ENCODE measurements at regions not wholly inside any gene's neighbourhood (a gene's known extent, or its start where the extent isn't known, plus 50 kb on each side); places are given as distances from the start of the nearest gene placed in this dataset.
A peak's percentile ranks its signal among the peaks of the same experiment; 100 is the strongest.

DNA sequence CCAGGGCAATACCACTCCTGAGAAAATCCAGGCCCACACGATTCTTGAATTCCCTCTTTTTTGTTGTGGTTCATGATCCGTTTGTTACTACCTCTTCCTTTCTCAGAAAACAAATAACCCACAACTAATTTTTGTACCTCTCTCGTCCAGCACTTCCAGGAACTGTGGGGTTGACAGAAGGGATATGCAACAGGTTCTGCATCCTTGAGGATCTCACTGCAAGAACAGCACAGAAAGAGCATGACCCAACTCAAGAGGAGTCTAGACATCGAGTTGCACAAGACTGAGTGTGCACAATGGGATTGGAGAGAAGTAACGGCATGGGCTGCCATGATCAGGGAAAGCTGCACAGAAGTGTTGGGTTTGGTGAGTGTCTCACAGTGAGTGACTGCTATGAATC, 533.3 kb downstream of the SOX2 start:
- no peaks in the 10 kb centered on the region for H3K9me3 ChIP-seq (ENCODE audit: insufficient read depth, low read depth)
- H3K27ac ChIP-seq, result no peak overlapping the region
- H3F3A ChIP-seq (ENCODE audit: insufficient read depth, low read depth), result no peaks in the 10 kb centered on the region
- no peaks in the 10 kb centered on the region for H3K79me2 ChIP-seq (ENCODE audit: low read depth)
- H3K4me3 ChIP-seq, result no peak overlapping the region
- no peaks in the 10 kb centered on the region for H3K27me3 ChIP-seq (ENCODE audit: insufficient read depth, low read depth)
- ChIA-PET CTCF (no interaction called here), POLR2A (ENCODE audit: unreplicated experiment) (no interaction called here)
- intact Hi-C loops (cut with micrococcal nuclease; ENCODE audit: unreplicated experiment), result no loop called here
- no TSS peak for BruUV-seq (replicated peaks)
- no peaks in the 10 kb centered on the region for H3K36me3 ChIP-seq (ENCODE audit: low read depth)
- no peak for TF ChIP-seq EZH2 (IDR thresholded peaks at IDR 0.05; ENCODE audit: low read depth)
- TF ChIP-seq, protein P1, sequence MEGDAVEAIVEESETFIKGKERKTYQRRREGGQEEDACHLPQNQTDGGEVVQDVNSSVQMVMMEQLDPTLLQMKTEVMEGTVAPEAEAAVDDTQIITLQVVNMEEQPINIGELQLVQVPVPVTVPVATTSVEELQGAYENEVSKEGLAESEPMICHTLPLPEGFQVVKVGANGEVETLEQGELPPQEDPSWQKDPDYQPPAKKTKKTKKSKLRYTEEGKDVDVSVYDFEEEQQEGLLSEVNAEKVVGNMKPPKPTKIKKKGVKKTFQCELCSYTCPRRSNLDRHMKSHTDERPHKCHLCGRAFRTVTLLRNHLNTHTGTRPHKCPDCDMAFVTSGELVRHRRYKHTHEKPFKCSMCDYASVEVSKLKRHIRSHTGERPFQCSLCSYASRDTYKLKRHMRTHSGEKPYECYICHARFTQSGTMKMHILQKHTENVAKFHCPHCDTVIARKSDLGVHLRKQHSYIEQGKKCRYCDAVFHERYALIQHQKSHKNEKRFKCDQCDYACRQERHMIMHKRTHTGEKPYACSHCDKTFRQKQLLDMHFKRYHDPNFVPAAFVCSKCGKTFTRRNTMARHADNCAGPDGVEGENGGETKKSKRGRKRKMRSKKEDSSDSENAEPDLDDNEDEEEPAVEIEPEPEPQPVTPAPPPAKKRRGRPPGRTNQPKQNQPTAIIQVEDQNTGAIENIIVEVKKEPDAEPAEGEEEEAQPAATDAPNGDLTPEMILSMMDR (conservative IDR thresholded peaks at IDR 0.05), result no peak
- peak in 1 of 2 experiments; percentile 18 for DNase-seq
- no peaks in the 10 kb centered on the region for H3K4me1 ChIP-seq (replicated peaks; ENCODE audit: insufficient read depth)
- no peaks in the 10 kb centered on the region for H3K9me2 ChIP-seq (ENCODE audit: insufficient read depth)
- no peak overlapping the region for H3K4me2 ChIP-seq
- no peaks in the 10 kb centered on the region for H4K20me1 ChIP-seq (ENCODE audit: insufficient read depth)
- no peak overlapping the region for H2AFZ ChIP-seq

DNA sequence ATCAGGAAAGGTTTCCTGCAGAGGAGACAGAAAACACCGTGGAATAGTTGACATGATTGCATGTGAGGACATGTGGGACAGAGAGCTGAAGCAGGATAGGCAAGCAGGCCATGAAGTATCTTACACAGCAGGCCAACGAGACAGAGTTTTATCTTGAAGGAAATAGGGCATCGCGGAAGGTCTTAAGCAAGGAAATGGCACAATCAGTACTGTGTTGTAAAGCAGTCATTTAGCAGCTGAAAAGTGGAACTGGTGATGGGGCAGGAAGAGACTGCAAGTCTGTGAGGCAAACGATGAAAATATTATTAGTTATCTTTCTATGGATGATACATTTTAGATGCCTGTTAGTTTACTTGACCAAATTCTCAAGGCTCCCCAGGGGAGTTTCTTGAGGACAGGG, 535.1 kb downstream of the SOX2 start:
- peak in 1 of 2 experiments; percentile 19 for DNase-seq
- TF ChIP-seq, protein P1 (conservative IDR thresholded peaks at IDR 0.05), result no peak
- TF ChIP-seq EZH2 (IDR thresholded peaks at IDR 0.05; ENCODE audit: low read depth), result no peak
- POLR2A ChIA-PET (ENCODE audit: unreplicated experiment), result no interaction called here
- no peaks in the 10 kb centered on the region for H4K20me1 ChIP-seq (ENCODE audit: insufficient read depth)
- no TSS peak for BruUV-seq (replicated peaks)
- H3K4me3 ChIP-seq, result no peak overlapping the region
- no peaks in the 10 kb centered on the region for H3K79me2 ChIP-seq (ENCODE audit: low read depth)
- H3K9me3 ChIP-seq (ENCODE audit: insufficient read depth, low read depth), result no peaks in the 10 kb centered on the region
- intact Hi-C loops (cut with micrococcal nuclease; ENCODE audit: unreplicated experiment), result no loop called here
- H3K27ac ChIP-seq, result no peak overlapping the region
- no peaks in the 10 kb centered on the region for H3K9me2 ChIP-seq (ENCODE audit: insufficient read depth)
- H2AFZ ChIP-seq, result no peak overlapping the region
- H3K4me2 ChIP-seq, result no peak overlapping the region
- CTCF ChIA-PET, result no interaction called here
- no peaks in the 10 kb centered on the region for H3K36me3 ChIP-seq (ENCODE audit: low read depth)
- H3K4me1 ChIP-seq (replicated peaks; ENCODE audit: insufficient read depth), result no peaks in the 10 kb centered on the region
- H3F3A ChIP-seq (ENCODE audit: insufficient read depth, low read depth), result no peaks in the 10 kb centered on the region
- H3K27me3 ChIP-seq (ENCODE audit: insufficient read depth, low read depth), result no peaks in the 10 kb centered on the region

- Histone ChIP-seq H3K27me3 (ENCODE audit: insufficient read depth, low read depth) (no peaks in the 10 kb centered on the region), H3K36me3 (ENCODE audit: low read depth) (no peaks in the 10 kb centered on the region), H2AFZ (no peak overlapping the region), H3K9me2 (ENCODE audit: insufficient read depth) (no peaks in the 10 kb centered on the region), H3K27ac (no peak overlapping the region), H4K20me1 (ENCODE audit: insufficient read depth) (no peaks in the 10 kb centered on the region), H3K79me2 (ENCODE audit: low read depth) (no peaks in the 10 kb centered on the region), H3F3A (ENCODE audit: insufficient read depth, low read depth) (no peaks in the 10 kb centered on the region), H3K4me2 (no peak overlapping the region), H3K4me3 (no peak overlapping the region), H3K4me1 (replicated peaks; ENCODE audit: insufficient read depth) (no peaks in the 10 kb centered on the region), H3K9me3 (ENCODE audit: insufficient read depth, low read depth) (no peaks in the 10 kb centered on the region)
- intact Hi-C loops (cut with micrococcal nuclease; ENCODE audit: unreplicated experiment), result no loop called here
- peak in 1 of 2 experiments; percentile 33 for DNase-seq
- no TSS peak for BruUV-seq (replicated peaks)
- CTCF ChIA-PET, result interaction anchor here (0.7 kb wide), 1 partner anchor 11 kb away, joined by 3 read pairs; no protein-coding TSS in a partner anchor
- TF ChIP-seq EZH2 (IDR thresholded peaks at IDR 0.05; ENCODE audit: low read depth), result no peak
- TF ChIP-seq, protein P1 (conservative IDR thresholded peaks at IDR 0.05), result peak; percentile 33; the same call in 1 of the 2 replicates
- POLR2A ChIA-PET (ENCODE audit: unreplicated experiment), result no interaction called here
Measured at GRCh38 chr3:182248349-182248880, 536.7 kb downstream of the SOX2 start.

Measured in PC-9 (cell line).